ENCODE measurements at regions not wholly inside any gene's neighbourhood (a gene's known extent, or its start where the extent isn't known, plus 50 kb on each side); places are given as distances from the start of the nearest gene placed in this dataset.

DNA sequence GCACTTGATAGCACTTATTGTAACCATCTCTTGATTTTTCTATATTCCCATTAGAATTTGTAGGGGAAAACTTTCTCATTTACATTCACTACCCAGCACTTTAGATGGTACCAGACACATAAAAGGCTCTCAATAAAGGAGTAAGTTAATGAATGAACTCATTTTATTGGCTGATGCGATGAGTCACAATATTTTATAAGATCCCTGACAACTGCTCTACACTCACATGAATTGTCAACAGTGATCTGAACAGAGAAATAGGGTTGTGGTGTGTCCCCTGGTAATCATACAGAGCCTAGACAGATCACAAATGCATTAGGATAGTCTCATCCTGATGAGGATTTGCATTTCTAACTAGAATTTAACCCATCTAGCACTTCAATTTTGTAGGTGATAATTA, 567.6 kb upstream of the ARPP21 start:
- 90% methylated on average over 1 of the region's 1 CpG for WGBS, 2 donors
- TF ChIP-seq POLR2A (IDR thresholded peaks at IDR 0.05), result no peak
- no peak for TF ChIP-seq CTCF (IDR thresholded peaks at IDR 0.05)
- H3K27me3 ChIP-seq, result no peaks in the 10 kb centered on the region

DNA sequence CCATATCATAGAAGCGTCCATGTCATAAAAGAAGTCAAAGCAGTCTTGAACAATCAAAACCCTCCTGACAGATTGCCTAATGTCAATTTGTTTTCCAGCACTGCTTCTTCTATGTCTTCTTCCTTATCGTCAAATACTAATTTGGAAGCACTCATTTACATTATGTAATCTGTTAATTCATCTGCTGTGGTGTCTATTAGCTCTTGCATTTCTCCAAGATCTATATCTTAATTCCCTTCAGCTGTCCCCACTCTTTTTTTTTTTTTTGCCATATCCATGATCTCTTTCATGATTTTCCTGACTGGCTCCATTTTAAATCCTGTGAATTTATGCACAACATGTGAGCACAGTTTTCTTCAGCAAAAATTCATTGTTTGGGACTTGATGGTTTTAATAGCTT, 560.5 kb upstream of the ARPP21 start:
- no peak for TF ChIP-seq CTCF (IDR thresholded peaks at IDR 0.05)
- no peak for DNase-seq
- Histone ChIP-seq H3K36me3 (no peaks in the 10 kb centered on the region), H3K4me1 (no peaks in the 10 kb centered on the region), H3K27me3 (no peaks in the 10 kb centered on the region), H3K4me3 (replicated peaks in 1 of 3) (no peak overlapping the region), H3K27ac (no peak overlapping the region), H3K9me3 (no peaks in the 10 kb centered on the region)
- intact Hi-C loops (cut with DNase I), result no loop called here
- 90 to 95% methylated on average over 2 of the region's 2 CpGs for WGBS, 2 donors

More for the DNA sequence above, 567.6 kb upstream of the ARPP21 start:
- H3K9me3 ChIP-seq, result no peaks in the 10 kb centered on the region
- no peak overlapping the region for H3K4me3 ChIP-seq (replicated peaks in 1 of 3)
- no peaks in the 10 kb centered on the region for H3K36me3 ChIP-seq
- H3K4me1 ChIP-seq, result no peaks in the 10 kb centered on the region
- no peak overlapping the region for H3K27ac ChIP-seq
- DNase-seq, result no peak
- intact Hi-C loops (cut with DNase I), result no loop called here

DNA sequence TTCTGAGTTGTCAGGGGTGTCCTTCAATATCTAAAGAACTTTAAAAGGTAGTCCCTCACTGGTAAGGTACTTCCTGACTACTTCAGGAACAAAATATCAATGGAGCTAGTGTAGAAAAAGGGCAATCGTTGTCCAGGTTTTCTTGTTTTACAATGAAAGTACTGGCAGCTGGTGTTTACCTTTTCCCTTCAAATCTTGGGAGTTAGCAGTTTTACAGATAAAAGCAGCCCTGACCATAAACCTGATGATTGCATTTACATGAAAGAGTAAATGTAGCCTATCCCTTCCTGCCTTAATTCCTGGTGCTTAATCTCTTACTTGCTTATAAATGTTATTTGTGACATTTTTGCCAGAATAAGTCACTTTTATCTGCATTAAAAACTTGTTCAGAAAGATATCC, 559.9 kb upstream of the ARPP21 start:
- Histone ChIP-seq H3K4me1 (no peaks in the 10 kb centered on the region), H3K9me3 (no peaks in the 10 kb centered on the region), H3K4me3 (replicated peaks in 1 of 3) (no peak overlapping the region), H3K27me3 (no peaks in the 10 kb centered on the region), H3K36me3 (no peaks in the 10 kb centered on the region), H3K27ac (no peak overlapping the region)
- TF ChIP-seq POLR2A (IDR thresholded peaks at IDR 0.05), result no peak
- no peak for TF ChIP-seq CTCF (IDR thresholded peaks at IDR 0.05)
- DNase-seq, result no peak
- intact Hi-C loops (cut with DNase I), result no loop called here
- 81 to 83% methylated on average over 1 of the region's 1 CpG for WGBS, 2 donors

- Histone ChIP-seq H3K9me3 (no peaks in the 10 kb centered on the region), H3K4me3 (replicated peaks in 1 of 3) (no peak overlapping the region), H3K4me1 (no peaks in the 10 kb centered on the region), H3K27ac (no peak overlapping the region), H3K36me3 (no peaks in the 10 kb centered on the region), H3K27me3 (no peaks in the 10 kb centered on the region)
- intact Hi-C loops (cut with DNase I), result no loop called here
- no peak for DNase-seq
- WGBS, 2 donors, result 83 to 85% methylated on average over 1 of the region's 1 CpG
- TF ChIP-seq POLR2A (IDR thresholded peaks at IDR 0.05), result no peak
- no peak for TF ChIP-seq CTCF (IDR thresholded peaks at IDR 0.05)
Observed at GRCh38 chr3:35081899-35082298, 557.4 kb upstream of the ARPP21 start.

DNA sequence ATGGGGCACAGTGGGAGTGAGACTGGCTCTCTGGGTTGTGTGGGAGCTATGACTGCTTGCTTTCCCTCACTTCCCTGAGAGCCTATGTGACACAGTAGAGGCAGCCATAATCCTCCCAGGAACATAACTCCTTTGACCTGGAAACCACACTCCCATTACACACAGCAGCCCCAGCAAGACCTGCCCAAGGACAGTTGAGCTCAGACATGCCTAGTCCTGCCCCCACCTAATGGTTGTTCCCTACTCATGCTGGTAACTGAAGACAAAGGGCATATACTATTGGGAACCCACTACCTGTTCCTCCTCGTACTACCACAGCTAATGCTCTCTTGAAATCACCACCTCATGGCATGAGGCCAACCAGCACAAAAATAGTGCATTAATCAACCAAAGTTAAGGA, 550.4 kb upstream of the ARPP21 start:
- Histone ChIP-seq H3K27ac (no peak overlapping the region), H3K27me3 (no peaks in the 10 kb centered on the region), H3K9me3 (no peaks in the 10 kb centered on the region), H3K36me3 (no peaks in the 10 kb centered on the region), H3K4me3 (replicated peaks in 1 of 3) (no peak overlapping the region), H3K4me1 (no peaks in the 10 kb centered on the region)
- no peak for TF ChIP-seq CTCF (IDR thresholded peaks at IDR 0.05)
- intact Hi-C loops (cut with DNase I), result no loop called here
- WGBS, 2 donors, result 80 to 86% methylated on average over 1 of the region's 1 CpG
- no peak for DNase-seq
